Prostate gland (tissue), 2 donors: ENCODE measurements at regions not wholly inside any gene's neighbourhood (a gene's known extent, or its start where the extent isn't known, plus 50 kb on each side); places are given as distances from the start of the nearest gene placed in this dataset.

ENCODE experiments used
- DNase-seq: peaks from one replicate; pipeline ENCODE4 v3.0.0-alpha.2; 2019; ENCODE audit warnings: low spot score
- H3K27ac ChIP-seq, 2 donors: fragments of 200-600 bp; sonication (generic); 2 replicates each; pipeline ENCODE4 v1.5.1; 2017 to 2019
- H3K27me3 ChIP-seq: fragments of 200-600 bp; sonication (generic); replicated peaks from 2 replicates; pipeline ENCODE4 v1.5.1; 2019; ENCODE audit not compliant: insufficient read depth
- H3K36me3 ChIP-seq, 2 donors: fragments of 200-600 bp; sonication (generic); 1 replicate in 1 of 2; 2 replicates in 1 of 2; pipeline versions ENCODE4 v1.5.1 to v1.8.1; 2017 to 2019
- H3K4me1 ChIP-seq: fragments of 200-600 bp; sonication (generic); replicated peaks from 2 replicates; pipeline ENCODE4 v1.5.1; 2019
- H3K4me3 ChIP-seq, 2 donors: fragments of 200-600 bp; sonication (generic); 2 replicates each; pipeline ENCODE4 v1.5.1; 2017 to 2019
- H3K9me3 ChIP-seq: fragments of 200-600 bp; sonication (generic); 2 replicates; pipeline ENCODE4 v1.5.1; 2017
- POLR2A ChIP-seq: fragments of 450-650 bp; IDR thresholded peaks from one replicate; pipeline ENCODE4 v1.6.1; 2016; ENCODE audit warnings: antibody characterized with exemption, mild to moderate bottlenecking
- POLR2AphosphoS5 ChIP-seq: sonication (generic); formaldehyde crosslinking; IDR thresholded peaks from one replicate; pipeline ENCODE4 v1.6.1; 2017; ENCODE audit warnings: antibody characterized with exemption
- WGBS: methylation state at CpG from one replicate; pipeline ENCODE4 v1.1.5; 2018; 5-methylcytosine and 5-hydroxymethylcytosine counted together
- intact Hi-C: fragments of 100-400 bp; cut with DNase I; formaldehyde crosslinking; loops from one replicate; pipeline ENCODE4 v1.14.2; 2022
- TF ChIP-seq, protein P1 (sequence below), 4 experiments: fragments of 200-600 bp in 2 of 4; fragments of 450-650 bp in 2 of 4; sonication (generic) in 2 of 4; IDR thresholded peaks; 1 replicate in 3 of 4; 2 replicates in 1 of 4; pipeline ENCODE4 v1.5.1; 2016 to 2019; ENCODE audit warnings: antibody characterized with exemption in 4 of 4, mild to moderate bottlenecking in 2 of 4, moderate library complexity in 2 of 4

GRCh38 chr11:92505689-92506088, 281.1 kb downstream of the FAT3 start:
- intact Hi-C loops = no loop called here
- no peak for DNase-seq
- no peaks in the 10 kb centered on the region for H3K27me3 ChIP-seq
- no peaks in the 10 kb centered on the region for H3K36me3 ChIP-seq
- no peaks in the 10 kb centered on the region for H3K9me3 ChIP-seq
- H3K27ac ChIP-seq = no peak overlapping the region
- H3K4me3 ChIP-seq = no peak overlapping the region
- no peaks in the 10 kb centered on the region for H3K4me1 ChIP-seq
- WGBS = 89% methylated on average over 4 of the region's 4 CpGs
- TF ChIP-seq, protein P1, sequence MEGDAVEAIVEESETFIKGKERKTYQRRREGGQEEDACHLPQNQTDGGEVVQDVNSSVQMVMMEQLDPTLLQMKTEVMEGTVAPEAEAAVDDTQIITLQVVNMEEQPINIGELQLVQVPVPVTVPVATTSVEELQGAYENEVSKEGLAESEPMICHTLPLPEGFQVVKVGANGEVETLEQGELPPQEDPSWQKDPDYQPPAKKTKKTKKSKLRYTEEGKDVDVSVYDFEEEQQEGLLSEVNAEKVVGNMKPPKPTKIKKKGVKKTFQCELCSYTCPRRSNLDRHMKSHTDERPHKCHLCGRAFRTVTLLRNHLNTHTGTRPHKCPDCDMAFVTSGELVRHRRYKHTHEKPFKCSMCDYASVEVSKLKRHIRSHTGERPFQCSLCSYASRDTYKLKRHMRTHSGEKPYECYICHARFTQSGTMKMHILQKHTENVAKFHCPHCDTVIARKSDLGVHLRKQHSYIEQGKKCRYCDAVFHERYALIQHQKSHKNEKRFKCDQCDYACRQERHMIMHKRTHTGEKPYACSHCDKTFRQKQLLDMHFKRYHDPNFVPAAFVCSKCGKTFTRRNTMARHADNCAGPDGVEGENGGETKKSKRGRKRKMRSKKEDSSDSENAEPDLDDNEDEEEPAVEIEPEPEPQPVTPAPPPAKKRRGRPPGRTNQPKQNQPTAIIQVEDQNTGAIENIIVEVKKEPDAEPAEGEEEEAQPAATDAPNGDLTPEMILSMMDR (IDR thresholded peaks at IDR 0.05) = no peak
- no peak for TF ChIP-seq POLR2AphosphoS5
- no peak for TF ChIP-seq POLR2A

DNA sequence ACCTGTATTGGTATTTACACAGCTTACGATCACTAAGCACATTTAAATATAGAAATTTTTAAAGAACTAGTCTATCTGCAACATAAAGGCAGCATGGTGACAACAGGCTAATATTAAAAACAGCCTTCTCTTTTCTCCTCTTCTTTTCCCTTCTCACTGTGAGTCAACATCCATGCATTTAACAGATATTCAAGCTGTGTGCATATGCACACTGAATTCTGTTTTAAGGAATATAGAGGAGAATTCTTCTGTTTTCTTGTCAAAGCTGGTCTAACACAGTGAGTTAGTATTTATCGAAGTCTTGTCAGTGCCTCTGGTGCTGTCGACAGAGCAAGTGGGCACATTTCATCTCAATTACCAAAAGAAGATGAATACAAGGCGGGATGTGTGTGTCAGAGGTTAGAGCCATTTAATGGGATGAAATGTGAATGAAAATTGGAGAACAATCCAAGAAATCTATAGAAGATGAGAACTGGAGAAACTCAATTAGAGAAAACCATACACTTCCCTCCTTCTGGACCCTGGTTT, 282.3 kb downstream of the FAT3 start:
- Histone ChIP-seq H3K27ac (no peak overlapping the region), H3K4me3 (no peak overlapping the region), H3K36me3 (no peaks in the 10 kb centered on the region), H3K27me3 (no peaks in the 10 kb centered on the region), H3K9me3 (no peaks in the 10 kb centered on the region), H3K4me1 (no peaks in the 10 kb centered on the region)
- TF ChIP-seq, protein P1 (IDR thresholded peaks at IDR 0.05) = no peak
- TF ChIP-seq POLR2AphosphoS5 (no peak), POLR2A (no peak)
- intact Hi-C loops = no loop called here
- DNase-seq = no peak
- WGBS = 92% methylated on average over 4 of the region's 4 CpGs

DNA sequence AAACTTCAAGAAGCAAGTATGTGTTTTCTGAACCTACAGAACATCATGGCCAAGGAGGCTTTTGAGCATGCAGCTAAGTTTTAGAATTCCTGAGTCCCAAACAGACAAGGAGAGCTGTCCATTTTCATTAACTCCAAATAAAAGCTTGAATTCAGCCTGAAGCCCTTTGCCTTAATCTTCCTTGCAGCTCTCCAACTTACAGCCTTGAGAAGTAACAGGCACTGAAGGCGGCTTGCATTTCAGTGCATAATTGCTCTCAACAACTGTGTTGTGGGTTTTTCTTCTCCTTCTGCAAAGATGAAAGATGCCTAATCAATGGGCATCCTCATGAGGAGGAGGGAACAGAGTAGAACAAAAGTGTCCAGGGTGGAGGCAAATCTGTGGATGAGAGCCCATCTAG, 286.0 kb downstream of the FAT3 start:
- intact Hi-C loops = no loop called here
- 96% methylated on average over 1 of the region's 1 CpG for WGBS
- no peaks in the 10 kb centered on the region for H3K9me3 ChIP-seq

GRCh38 chr11:92511522-92512203, 287.0 kb downstream of the FAT3 start:
- no peak for DNase-seq
- intact Hi-C loops = no loop called here
- H3K9me3 ChIP-seq = no peaks in the 10 kb centered on the region
- no peaks in the 10 kb centered on the region for H3K36me3 ChIP-seq
- 88% methylated on average over 1 of the region's 1 CpG for WGBS
- no peaks in the 10 kb centered on the region for H3K27me3 ChIP-seq
- H3K4me3 ChIP-seq = no peak overlapping the region
- H3K27ac ChIP-seq = no peak overlapping the region
- TF ChIP-seq, protein P1 (IDR thresholded peaks at IDR 0.05) = no peak
- TF ChIP-seq POLR2A = no peak
- no peak for TF ChIP-seq POLR2AphosphoS5
- H3K4me1 ChIP-seq = no peaks in the 10 kb centered on the region

More for the DNA sequence above, 286.0 kb downstream of the FAT3 start:
- H3K27me3 ChIP-seq = no peaks in the 10 kb centered on the region
- no peak overlapping the region for H3K4me3 ChIP-seq
- H3K36me3 ChIP-seq = no peaks in the 10 kb centered on the region
- H3K4me1 ChIP-seq = no peaks in the 10 kb centered on the region
- no peak overlapping the region for H3K27ac ChIP-seq
- TF ChIP-seq, protein P1 (IDR thresholded peaks at IDR 0.05) = no peak
- TF ChIP-seq POLR2A (no peak), POLR2AphosphoS5 (no peak)
- DNase-seq = no peak

GRCh38 chr11:92512204-92512569, 287.6 kb downstream of the FAT3 start:
- TF ChIP-seq POLR2A (no peak), POLR2AphosphoS5 (no peak)
- Histone ChIP-seq H3K27ac (no peak overlapping the region), H3K36me3 (no peaks in the 10 kb centered on the region), H3K9me3 (no peaks in the 10 kb centered on the region), H3K27me3 (no peaks in the 10 kb centered on the region), H3K4me3 (no peak overlapping the region), H3K4me1 (no peaks in the 10 kb centered on the region)
- DNase-seq = no peak
- intact Hi-C loops = no loop called here
